Karpas-422 (cell line): ENCODE measurements at regions not wholly inside any gene's neighbourhood (a gene's known extent, or its start where the extent isn't known, plus 50 kb on each side); places are given as distances from the start of the nearest gene placed in this dataset.
"Not testable (repeated sequence)": the region's sequence is repeated elsewhere in the genome, so short reads cannot be mapped to it uniquely, and the experiment has no call there.

Source experiments
- DNase-seq: peaks from one replicate; pipeline ENCODE4 v3.0.0-alpha.2; 2015
- H2AFZ ChIP-seq: fragments of 200-600 bp; sonication (generic); 2 replicates; pipeline ENCODE4 v1.6.1; 2014; ENCODE audit warnings: antibody characterized with exemption, low read length, mixed read lengths
- H3K27ac ChIP-seq: fragments of 200-600 bp; sonication (generic); 2 replicates; pipeline ENCODE4 v1.5.1; 2014; ENCODE audit warnings: mild to moderate bottlenecking, low read length, moderate library complexity
- H3K27me3 ChIP-seq: fragments of 200-600 bp; sonication (generic); 2 replicates; pipeline ENCODE4 v1.6.1; 2014; ENCODE audit warnings: low read length, mixed read lengths
- H3K36me3 ChIP-seq: fragments of 200-600 bp; sonication (generic); 2 replicates; pipeline ENCODE4 v1.6.1; 2014; ENCODE audit warnings: low read length, mixed read lengths; ENCODE audit not compliant: insufficient read depth
- H3K4me1 ChIP-seq: fragments of 200-600 bp; sonication (generic); 2 replicates; pipeline ENCODE4 v1.6.1; 2014; ENCODE audit warnings: mild to moderate bottlenecking, low read length, mixed read lengths
- H3K4me2 ChIP-seq: fragments of 200-600 bp; sonication (generic); 2 replicates; pipeline ENCODE4 v1.6.1; 2014; ENCODE audit warnings: low read length, low read depth, mild to moderate bottlenecking; ENCODE audit not compliant: poor library complexity, severe bottlenecking
- H3K4me3 ChIP-seq: fragments of 200-600 bp; sonication (generic); 2 replicates; pipeline ENCODE4 v1.5.1; 2014; ENCODE audit warnings: mild to moderate bottlenecking, antibody characterized with exemption, low read length, mixed read lengths
- H3K79me2 ChIP-seq: fragments of 200-600 bp; sonication (generic); 2 replicates; pipeline ENCODE4 v1.6.1; 2014; ENCODE audit warnings: mild to moderate bottlenecking, low read length, mixed read lengths
- H3K9ac ChIP-seq: fragments of 200-600 bp; sonication (generic); 2 replicates; pipeline ENCODE4 v1.6.0; 2014; ENCODE audit warnings: low read length
- H3K9me2 ChIP-seq: fragments of 200-600 bp; sonication (generic), shearing (Covaris generic); replicated peaks from 2 replicates; pipeline ENCODE4 v1.6.0; 2014; ENCODE audit warnings: mild to moderate bottlenecking, low read length, moderate library complexity; ENCODE audit not compliant: insufficient read depth
- H3K9me3 ChIP-seq: fragments of 300-700, 200-600 bp; sonication (generic); 2 replicates; pipeline ENCODE4 v1.6.1; 2014; ENCODE audit warnings: low read length, mixed read lengths
- H4K20me1 ChIP-seq: fragments of 200-600 bp; sonication (generic); 2 replicates; pipeline ENCODE4 v1.6.1; 2014; ENCODE audit warnings: mild to moderate bottlenecking, antibody characterized with exemption, low read length, low read depth; ENCODE audit not compliant: insufficient read depth

DNA sequence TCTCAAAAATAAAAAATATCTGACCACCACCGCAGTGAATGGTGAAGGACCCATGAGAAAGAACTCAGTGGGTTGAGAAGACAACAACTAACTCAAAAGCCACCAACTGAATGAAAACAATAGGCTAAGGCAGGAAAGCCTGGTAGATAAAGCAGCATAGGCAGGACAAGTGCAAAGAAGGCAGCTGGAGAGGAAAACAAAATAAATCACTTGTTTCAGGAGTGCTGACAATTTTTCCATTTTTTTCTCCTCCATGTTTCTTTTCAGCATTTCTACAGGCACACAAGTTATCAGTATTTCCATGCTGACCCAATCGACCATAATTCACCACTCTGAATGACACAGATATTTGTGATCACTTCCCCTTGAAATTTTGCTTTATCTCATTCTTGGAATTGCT is 597.8 kb downstream of the LIG4 start:
- Histone ChIP-seq H2AFZ (no peak overlapping the region), H3K4me2 (no peak overlapping the region), H3K9ac (no peak overlapping the region), H3K4me3 (no peak overlapping the region), H3K9me3 (peaks cover 5% of the 10 kb centered on the region), H3K9me2 (no peaks in the 10 kb centered on the region), H3K27ac (no peak overlapping the region), H3K27me3 (no peaks in the 10 kb centered on the region), H3K36me3 (no peaks in the 10 kb centered on the region), H4K20me1 (no peaks in the 10 kb centered on the region), H3K4me1 (no peaks in the 10 kb centered on the region), H3K79me2 (no peaks in the 10 kb centered on the region)
- no peak for DNase-seq

DNA sequence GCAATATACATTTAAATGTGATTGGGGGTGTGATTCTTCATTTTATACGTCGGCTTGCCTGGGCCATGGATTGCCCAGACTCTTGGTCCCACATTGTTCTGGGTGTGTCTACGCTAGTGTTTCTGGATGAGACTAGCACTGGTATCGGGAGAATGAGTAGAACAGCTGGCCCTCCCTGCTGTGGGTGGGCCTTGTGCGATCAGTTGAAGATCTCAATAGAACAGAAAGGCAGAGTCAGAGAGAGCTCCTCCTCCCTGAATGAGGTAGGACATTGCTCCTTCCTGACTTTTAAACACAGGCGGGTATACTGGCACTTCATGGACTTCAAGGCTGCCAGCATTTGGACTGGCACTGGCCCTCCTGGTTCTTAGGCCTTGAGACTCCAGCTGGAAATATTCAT is 603.0 kb downstream of the LIG4 start:
- H3K36me3 ChIP-seq, result no peaks in the 10 kb centered on the region
- H4K20me1 ChIP-seq, result no peaks in the 10 kb centered on the region
- no peak overlapping the region for H3K4me2 ChIP-seq
- H3K4me1 ChIP-seq, result no peaks in the 10 kb centered on the region
- no peak overlapping the region for H3K9ac ChIP-seq
- DNase-seq, result no peak
- H3K27ac ChIP-seq, result no peak overlapping the region
- no peaks in the 10 kb centered on the region for H3K9me2 ChIP-seq
- H2AFZ ChIP-seq, result no peak overlapping the region
- H3K79me2 ChIP-seq, result no peaks in the 10 kb centered on the region
- H3K9me3 ChIP-seq, result peaks cover 11% of the 10 kb centered on the region
- no peaks in the 10 kb centered on the region for H3K27me3 ChIP-seq
- no peak overlapping the region for H3K4me3 ChIP-seq

DNA sequence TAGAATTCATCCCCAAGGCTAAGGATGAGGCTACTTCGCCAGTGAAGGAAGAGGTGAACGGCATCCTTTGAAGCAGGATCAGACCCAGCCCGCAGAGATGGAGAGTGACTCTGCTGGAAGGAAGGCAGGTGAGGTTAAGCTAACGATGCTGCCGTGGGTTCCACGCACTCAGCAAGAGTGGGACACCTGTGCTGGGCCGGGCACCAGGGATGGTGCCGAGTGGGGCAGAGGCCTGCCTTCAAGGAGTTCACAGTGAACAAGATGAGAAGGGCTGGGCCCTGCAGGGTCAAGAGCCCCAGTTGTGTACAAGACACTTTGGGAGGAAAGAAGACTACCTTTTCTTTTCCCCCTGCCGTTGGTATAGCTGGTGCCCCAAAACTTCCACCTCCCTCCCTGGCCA is 606.6 kb downstream of the LIG4 start:
- no peaks in the 10 kb centered on the region for H3K79me2 ChIP-seq
- H3K9me3 ChIP-seq, result peaks cover 16% of the 10 kb centered on the region
- no peaks in the 10 kb centered on the region for H3K9me2 ChIP-seq
- no peaks in the 10 kb centered on the region for H3K36me3 ChIP-seq
- no peak overlapping the region for H3K4me3 ChIP-seq
- no peaks in the 10 kb centered on the region for H3K4me1 ChIP-seq
- H3K4me2 ChIP-seq, result no peak overlapping the region
- no peaks in the 10 kb centered on the region for H4K20me1 ChIP-seq
- no peak for DNase-seq
- no peak overlapping the region for H2AFZ ChIP-seq
- H3K9ac ChIP-seq, result no peak overlapping the region
- no peaks in the 10 kb centered on the region for H3K27me3 ChIP-seq
- H3K27ac ChIP-seq, result no peak overlapping the region

DNA sequence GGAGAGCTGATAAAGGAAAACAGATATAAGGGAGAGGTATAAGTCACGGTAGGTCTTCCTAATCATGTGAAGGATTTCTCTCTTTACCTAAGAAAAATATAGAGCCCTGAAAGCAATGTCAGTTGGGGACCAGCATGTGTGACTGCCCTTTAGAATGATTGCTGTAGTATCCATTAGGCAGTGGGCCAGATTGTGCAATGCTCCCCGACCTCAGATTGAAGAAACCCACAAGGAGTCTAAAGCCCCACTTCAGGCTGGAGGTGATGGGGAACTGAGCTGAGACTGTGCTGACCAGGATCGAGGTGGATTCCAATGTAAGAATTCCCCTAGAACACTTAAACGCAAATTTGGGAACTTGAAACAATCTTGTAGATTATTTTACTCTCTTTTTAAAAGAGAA is 614.4 kb downstream of the LIG4 start:
- no peak overlapping the region for H3K4me3 ChIP-seq
- no peaks in the 10 kb centered on the region for H3K27me3 ChIP-seq
- no peak overlapping the region for H3K4me2 ChIP-seq
- no peak for DNase-seq
- H3K9me2 ChIP-seq, result no peaks in the 10 kb centered on the region
- no peak overlapping the region for H3K27ac ChIP-seq
- H3K79me2 ChIP-seq, result no peaks in the 10 kb centered on the region
- 0 out of 2 replicates have a peak, but pooled peaks cover 3% of the 10 kb centered on the region for H3K9me3 ChIP-seq
- H4K20me1 ChIP-seq, result no peaks in the 10 kb centered on the region
- no peak overlapping the region for H2AFZ ChIP-seq
- no peaks in the 10 kb centered on the region for H3K4me1 ChIP-seq
- H3K36me3 ChIP-seq, result no peaks in the 10 kb centered on the region
- H3K9ac ChIP-seq, result no peak overlapping the region

DNA sequence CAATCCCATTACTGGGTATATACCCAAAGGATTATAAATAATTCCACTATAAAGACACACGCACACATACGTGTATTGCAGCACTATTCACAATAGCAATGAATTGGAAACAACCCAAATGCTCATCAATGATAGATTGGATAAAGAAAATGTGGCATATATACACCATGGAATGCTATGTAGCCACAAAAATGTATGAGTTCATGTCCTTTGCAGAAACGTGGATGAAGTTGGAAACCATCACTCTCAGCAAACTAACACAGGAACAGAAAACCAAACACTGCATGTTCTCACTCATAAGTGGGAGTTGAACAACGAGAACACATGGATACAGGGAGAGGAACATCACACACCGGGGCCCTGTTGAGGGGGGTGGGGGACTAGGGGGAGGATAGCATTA is 619.0 kb downstream of the LIG4 start:
- not testable (repeated sequence) for H3K27ac ChIP-seq, H3K4me1 ChIP-seq, H3K9me2 ChIP-seq, H3K4me2 ChIP-seq, H3K9me3 ChIP-seq, H3K36me3 ChIP-seq, H3K79me2 ChIP-seq, DNase-seq, H3K4me3 ChIP-seq, H4K20me1 ChIP-seq, H2AFZ ChIP-seq, H3K27me3 ChIP-seq, H3K9ac ChIP-seq

DNA sequence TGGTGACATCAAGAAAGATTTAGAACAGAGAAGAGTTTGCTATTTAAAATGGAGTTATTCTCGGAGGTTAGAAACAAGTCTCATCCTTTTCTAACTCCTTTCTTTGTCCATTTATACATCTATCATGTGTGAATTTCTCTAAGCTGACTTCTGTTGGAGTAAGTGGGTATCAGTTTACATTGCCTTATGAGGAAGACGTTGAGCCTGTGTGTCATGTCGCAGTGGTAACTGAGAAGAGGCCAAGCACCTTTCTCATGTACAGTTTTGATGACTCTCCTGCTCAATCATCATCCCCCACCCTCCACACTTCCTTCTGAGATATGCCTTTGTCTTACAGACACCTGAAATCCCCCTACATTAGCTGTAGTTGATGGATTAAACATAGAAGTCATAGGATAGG is 624.8 kb downstream of the LIG4 start:
- Histone ChIP-seq H3K4me3 (no peak overlapping the region), H2AFZ (no peak overlapping the region), H3K27me3 (no peaks in the 10 kb centered on the region), H4K20me1 (no peaks in the 10 kb centered on the region), H3K9ac (no peak overlapping the region), H3K4me1 (no peaks in the 10 kb centered on the region), H3K79me2 (no peaks in the 10 kb centered on the region), H3K9me3 (peaks cover 21% of the 10 kb centered on the region), H3K27ac (no peak overlapping the region), H3K4me2 (no peak overlapping the region), H3K9me2 (no peaks in the 10 kb centered on the region), H3K36me3 (no peaks in the 10 kb centered on the region)
- DNase-seq, result no peak

DNA sequence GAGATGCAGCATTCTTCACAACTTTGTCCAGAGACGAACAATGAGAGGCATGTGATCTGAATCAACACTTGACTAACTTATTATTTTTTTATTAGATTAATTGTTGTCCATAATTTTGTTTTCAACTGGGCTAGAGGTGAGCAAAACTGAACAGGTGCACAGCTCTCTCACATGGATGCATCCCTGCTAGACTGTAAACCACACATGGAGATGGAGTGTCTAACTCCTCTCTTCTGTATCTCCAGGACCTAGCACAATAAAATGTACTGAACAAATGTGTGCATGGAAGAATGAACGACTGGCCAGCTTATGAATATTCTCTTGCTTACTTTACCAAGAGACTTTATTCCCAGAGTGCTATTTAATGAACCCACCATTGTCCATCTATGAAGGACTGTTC is 627.7 kb downstream of the LIG4 start:
- no peaks in the 10 kb centered on the region for H3K79me2 ChIP-seq
- no peak overlapping the region for H3K9ac ChIP-seq
- peaks cover 27% of the 10 kb centered on the region for H3K9me3 ChIP-seq
- no peak for DNase-seq
- H3K27ac ChIP-seq, result no peak overlapping the region
- H3K27me3 ChIP-seq, result no peaks in the 10 kb centered on the region
- no peak overlapping the region for H3K4me3 ChIP-seq
- no peak overlapping the region for H3K4me2 ChIP-seq
- no peaks in the 10 kb centered on the region for H4K20me1 ChIP-seq
- no peaks in the 10 kb centered on the region for H3K9me2 ChIP-seq
- H3K36me3 ChIP-seq, result no peaks in the 10 kb centered on the region
- no peaks in the 10 kb centered on the region for H3K4me1 ChIP-seq
- H2AFZ ChIP-seq, result no peak overlapping the region

DNA sequence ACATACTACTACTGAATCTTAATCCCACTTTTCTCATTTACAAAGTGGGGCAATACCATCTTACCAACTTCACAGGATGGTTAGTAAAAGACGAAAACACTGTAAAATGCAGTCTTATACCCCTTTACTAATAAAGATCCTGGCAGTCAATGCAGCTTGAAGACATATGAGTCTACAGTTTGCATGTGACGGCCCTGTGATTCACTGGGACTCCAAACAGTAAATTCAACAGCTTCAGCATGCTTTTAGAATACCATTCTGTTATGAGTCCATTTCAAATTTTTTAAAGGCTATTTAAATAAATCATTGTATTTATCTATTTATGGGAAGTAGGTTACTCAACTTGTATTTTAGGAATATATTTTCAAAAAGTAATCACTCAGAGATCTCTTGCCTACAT is 629.1 kb downstream of the LIG4 start:
- Histone ChIP-seq H3K79me2 (no peaks in the 10 kb centered on the region), H3K27ac (no peak overlapping the region), H3K9me2 (no peaks in the 10 kb centered on the region), H3K36me3 (no peaks in the 10 kb centered on the region), H3K4me1 (no peaks in the 10 kb centered on the region), H3K4me3 (no peak overlapping the region), H3K27me3 (no peaks in the 10 kb centered on the region), H3K4me2 (no peak overlapping the region), H3K9me3 (peaks cover 32% of the 10 kb centered on the region), H3K9ac (no peak overlapping the region), H4K20me1 (no peaks in the 10 kb centered on the region), H2AFZ (no peak overlapping the region)
- no peak for DNase-seq

DNA sequence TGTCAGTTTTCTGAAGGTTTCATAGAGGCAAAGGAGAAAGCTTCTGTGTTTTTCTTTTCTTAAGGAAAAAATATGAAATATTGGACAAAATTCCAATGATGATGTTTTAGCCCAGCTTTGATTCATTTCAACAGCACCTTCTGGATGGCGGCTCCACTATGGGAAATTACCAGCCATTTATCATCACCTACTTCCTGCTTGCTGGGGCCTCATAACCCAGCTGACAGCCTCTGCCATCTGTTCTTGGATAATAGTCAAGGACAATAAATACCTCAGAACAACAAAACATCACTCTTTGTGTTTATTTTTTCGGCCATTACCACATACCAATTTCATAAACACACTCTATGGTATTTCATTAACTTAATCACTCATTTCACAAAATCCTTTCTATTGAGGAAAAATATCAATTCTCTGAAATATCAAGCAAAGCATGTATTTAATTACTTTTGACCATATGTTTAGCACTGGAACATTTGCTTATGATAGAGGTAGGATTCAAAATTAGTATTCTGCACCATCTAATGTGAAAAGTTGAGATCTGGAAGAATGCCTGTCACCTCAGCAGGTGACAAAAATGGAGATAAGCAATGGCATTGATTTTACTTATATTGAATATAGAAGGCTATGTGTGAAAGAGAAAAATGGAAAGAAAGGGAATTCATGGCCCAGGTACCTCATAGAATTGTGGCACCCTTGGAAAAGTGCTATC is 629.7 kb downstream of the LIG4 start:
- H3K9ac ChIP-seq, result no peak overlapping the region
- DNase-seq, result no peak

More for the DNA sequence above, 629.7 kb downstream of the LIG4 start:
- Histone ChIP-seq H4K20me1 (no peaks in the 10 kb centered on the region), H3K9me3 (peaks cover 32% of the 10 kb centered on the region), H3K4me3 (no peak overlapping the region), H3K27ac (no peak overlapping the region), H3K79me2 (no peaks in the 10 kb centered on the region), H3K36me3 (no peaks in the 10 kb centered on the region), H3K4me2 (no peak overlapping the region), H3K4me1 (no peaks in the 10 kb centered on the region), H2AFZ (no peak overlapping the region), H3K9me2 (no peaks in the 10 kb centered on the region), H3K27me3 (no peaks in the 10 kb centered on the region)
